Dermis microvascular lymphatic vessel endothelial cell (primary cell): ENCODE measurements at regions not wholly inside any gene's neighbourhood (a gene's known extent, or its start where the extent isn't known, plus 50 kb on each side); places are given as distances from the start of the nearest gene placed in this dataset.

Experiments used
- DNase-seq, 2 donors: peaks; one replicate each; pipeline versions ENCODE4 v3.0.0 to v3.0.0-alpha.2; 2010; ENCODE audit warnings: low read depth in 2 of 2

DNA sequence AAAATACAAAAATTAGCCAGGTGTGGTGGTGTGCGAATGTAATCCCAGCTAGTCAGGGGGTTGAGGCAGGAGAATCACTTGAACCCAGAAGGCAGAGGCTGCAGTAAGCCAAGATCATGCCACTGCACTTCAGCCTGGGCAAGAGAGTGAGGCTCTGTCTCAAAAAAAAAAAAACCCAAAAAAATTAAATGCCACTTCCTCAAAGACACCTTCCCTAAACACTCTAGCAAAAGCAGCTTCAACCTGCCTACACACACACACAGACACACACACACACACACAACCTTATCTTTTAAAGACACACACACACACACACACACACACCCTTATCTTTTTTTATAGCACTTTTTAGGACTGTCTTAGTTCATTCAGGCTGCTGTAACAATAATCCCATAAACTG, 201.7 kb upstream of the PSMD7 start:
- DNase-seq: no peak

DNA sequence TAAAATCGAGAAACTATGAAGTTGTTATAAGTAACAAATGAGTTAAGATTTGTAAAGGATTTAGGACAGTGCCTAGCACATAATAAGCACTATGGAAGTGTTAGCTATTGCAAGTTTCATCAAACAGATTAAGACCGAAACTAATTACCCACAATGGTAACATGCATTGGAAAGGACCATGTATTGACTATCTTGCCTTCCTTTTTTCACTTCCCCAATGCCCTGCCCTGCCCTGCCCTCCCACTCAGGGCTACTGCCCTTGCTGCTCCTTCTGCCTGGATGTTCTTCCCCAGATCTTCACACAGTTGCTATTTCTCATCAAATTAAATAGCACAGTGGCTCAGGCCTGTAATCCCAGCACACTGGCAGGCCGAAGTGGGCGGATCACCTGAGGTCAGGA, 202.1 kb upstream of the PSMD7 start:
- DNase-seq: no peak

GRCh38 chr16:74092336-74092735, 204.3 kb upstream of the PSMD7 start:
- DNase-seq: no peak

DNA sequence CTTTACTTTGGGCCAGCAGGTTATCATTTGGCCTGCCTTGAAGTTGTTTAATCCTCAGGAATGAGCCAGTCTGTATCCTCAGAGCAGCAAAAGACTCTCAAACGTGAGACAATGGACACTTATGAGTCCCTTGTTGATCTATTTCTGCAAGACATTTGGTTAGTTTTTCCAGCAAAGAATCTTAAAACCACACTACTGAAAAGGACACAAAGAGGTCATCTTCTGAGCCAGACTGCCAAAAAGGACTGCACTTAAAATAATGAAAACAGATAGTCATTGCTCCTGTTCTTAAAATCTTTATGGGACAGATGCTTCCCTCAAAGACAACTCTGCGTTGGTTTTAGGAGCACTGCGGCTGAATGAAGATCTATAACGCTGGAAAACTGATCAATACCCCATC, 205.7 kb upstream of the PSMD7 start:
- DNase-seq: no peak

DNA sequence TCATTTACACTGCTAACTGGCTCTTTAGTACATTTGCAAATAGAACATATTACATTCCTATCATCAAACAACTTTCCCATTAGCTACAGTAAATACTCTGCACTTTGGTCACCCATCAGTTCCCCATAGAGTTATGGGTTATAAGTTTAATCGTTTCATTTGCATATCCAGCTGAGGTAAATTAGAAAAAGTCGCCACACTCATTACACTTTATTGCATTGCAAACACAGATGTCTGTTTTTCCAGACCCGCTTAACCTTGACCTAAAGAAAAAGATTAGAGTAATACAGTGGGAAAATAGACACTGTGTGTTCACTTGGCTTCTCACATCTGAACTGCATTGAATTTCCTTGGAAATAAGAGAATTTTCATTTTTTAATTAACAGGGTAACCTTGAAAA, 213.1 kb upstream of the PSMD7 start:
- DNase-seq: no peak

DNA sequence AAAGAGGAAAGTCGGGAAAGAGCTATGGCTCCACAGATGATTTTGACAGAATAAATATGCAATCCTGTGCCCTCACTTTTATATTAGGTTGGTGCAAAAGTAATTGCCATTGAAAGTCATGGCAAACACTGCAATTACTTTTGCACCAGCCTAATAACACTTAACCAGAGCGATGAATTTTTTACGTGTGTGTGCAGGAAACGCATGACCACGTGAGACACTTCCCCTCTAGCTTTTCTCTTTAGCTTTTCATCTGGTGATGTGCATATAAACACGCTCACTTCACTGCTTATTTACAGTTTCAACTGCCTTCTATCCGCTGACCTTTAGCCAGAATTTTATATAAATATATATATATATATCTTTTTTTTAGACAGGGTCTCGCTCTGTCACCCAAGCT, 216.3 kb upstream of the PSMD7 start:
- DNase-seq: no peak

DNA sequence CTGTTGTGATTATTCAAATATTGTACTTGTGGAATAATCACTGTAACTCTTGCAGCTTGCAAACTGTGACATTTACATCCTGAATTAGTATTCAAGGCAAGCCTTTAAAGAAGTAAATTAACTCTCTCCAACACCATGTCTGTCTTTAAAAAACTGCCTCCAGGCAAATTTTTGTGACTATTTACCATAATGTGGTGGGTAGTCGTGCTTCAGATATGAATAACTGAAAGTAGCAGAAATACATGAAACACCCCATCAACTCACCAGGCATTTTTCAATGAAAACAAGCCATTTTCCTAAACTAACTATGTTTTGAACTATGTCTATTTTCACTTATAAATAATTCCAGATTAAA, 217.4 kb upstream of the PSMD7 start:
- DNase-seq: no peak

DNA sequence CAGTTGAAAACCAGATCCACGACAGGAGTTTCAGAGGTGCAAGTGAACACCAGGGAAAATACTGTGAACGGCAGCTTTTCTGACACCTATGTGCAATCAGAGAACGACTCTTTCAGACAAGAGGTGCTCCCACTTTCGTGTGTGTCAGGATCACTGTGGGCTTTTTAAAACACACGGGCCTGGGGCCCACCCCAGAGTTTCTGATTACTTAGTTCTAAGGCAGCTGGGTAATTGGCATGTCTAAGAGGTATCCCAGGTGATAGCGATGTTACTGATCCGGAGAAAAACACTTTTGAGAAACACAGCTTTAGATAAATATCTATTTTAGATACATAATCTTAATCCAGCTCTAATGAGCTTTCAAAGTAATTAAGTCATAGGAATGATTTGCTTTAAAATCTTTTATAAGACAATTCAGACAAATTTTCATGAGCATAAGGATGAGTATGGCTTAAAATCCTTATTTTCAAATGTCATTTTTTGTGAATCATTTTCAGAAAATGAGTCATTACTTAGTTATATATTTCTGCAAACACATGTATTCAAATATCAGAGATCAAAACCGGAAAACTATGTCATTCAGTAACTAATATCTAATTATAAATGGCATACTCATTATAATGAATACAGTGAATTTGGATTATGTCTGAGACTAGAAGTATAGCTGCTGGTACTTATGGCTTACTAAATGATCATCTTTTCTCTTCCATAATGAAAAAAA, 217.9 kb upstream of the PSMD7 start:
- DNase-seq: no peak

GRCh38 chr16:74076568-74076967, 220.0 kb upstream of the PSMD7 start:
- DNase-seq: no peak

DNA sequence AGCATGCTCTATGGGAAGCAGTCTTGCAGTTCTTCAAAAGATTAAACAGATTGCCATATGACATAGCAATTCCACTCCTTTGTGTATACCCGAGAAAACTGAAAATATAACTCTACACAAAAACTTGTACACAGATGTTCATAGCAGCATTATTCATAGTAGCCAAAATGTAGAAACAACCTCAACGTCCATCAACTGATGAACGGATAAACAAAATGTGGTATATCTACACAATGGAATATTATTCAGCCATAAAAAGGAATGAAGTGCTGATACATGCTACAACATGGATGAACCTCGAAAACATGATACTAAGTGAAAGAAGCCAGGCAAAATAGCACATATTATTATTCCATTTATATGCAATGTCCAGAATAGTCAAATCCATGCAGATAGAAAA, 221.2 kb upstream of the PSMD7 start:
- DNase-seq: no peak

DNA sequence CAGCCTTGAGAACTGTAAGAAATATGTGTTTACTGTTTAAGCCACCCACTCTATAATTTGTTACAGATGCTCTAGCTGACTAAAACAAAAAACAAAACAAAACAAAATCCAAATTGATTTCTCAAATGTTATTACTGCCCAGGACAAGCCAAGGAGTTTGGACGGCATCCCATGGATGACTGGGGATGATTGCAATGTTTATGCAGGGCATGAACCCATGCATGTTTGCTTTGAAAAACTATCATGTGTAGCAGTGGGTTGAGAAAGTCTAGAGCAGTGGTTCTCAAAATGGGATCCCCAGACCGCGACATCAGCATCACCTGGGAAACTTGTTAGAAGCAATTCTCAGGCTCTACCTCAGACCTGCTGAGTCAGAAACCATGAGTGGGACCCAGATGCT, 223.2 kb upstream of the PSMD7 start:
- no peak for DNase-seq

DNA sequence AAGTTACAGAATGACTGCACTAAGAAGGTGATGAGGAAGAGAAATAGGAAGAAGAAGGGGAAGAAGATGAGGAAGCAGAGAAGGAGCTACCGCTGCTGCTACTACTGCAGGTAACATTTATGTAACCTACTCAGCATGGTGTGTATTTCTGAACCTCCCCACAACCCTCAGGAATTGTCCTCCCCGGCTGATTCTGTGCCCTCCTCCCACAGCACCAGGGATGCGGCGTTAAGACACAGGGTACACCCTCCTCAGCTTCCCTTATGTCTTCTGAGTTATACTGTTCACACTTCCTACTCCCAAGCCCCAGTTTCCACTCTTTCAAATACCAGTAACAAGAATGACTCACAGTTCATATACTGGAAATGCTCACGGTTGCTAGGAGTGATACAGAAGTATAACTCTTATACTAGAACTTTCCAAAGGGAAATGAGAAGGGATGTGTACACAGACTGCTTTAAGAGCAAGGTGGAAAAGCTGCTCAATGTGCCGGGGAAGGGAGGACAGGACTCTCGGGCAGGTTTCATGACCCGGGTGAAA, 224.5 kb upstream of the PSMD7 start:
- no peak for DNase-seq

- DNase-seq: no peak
Observed at GRCh38 chr16:74070237-74070636, 226.4 kb upstream of the PSMD7 start.

DNA sequence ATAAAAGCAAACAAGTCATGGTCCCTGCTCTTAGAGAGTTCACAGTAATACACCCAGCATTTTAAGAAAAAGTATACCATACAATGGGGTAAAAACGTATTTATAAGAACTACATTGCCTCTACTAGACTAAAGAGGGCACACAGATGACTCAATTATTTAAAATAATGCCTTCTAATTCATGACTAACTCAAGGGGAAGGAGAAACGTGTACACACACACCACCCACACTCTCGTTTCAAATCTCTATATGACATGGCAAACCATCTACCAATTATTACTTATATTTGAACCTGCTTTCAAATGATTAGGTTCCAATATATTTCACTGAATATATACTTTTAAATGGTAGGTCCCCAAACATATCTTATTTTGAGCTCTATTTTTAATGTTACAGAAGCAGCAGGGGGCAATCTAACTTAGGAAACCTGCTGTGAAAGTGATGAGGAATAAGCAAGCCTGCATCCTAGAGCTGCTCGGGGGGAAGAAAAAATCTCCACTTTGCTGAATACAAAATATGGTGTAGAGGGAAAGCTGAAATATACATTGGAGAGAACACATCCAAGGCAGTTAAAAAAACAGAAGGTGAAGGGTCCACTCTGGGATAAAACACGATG, 232.4 kb upstream of the PSMD7 start:
- DNase-seq: peak in 1 of 2 donors; percentile 30

- DNase-seq: no peak
Observed at GRCh38 chr16:74053826-74054225, 242.8 kb upstream of the PSMD7 start.

DNA sequence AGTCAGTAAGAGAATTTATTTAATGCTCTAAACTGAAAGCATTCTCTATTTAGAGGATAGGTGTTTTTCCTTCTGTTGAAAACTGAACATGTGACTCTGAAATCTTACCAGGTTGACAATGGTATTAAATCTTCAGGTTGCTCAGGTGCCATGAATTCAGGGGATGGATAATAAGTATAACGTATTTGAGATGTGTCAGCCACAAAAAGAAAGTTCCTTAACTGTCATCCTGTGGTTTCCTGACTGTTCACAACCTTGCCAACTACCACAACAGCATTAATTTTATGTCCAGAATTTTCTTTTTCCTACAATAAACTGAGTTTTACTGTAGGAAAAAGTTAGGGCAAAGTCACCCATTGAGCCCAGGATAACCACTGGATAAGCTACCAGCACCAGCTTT, 243.3 kb upstream of the PSMD7 start:
- DNase-seq: no peak

DNA sequence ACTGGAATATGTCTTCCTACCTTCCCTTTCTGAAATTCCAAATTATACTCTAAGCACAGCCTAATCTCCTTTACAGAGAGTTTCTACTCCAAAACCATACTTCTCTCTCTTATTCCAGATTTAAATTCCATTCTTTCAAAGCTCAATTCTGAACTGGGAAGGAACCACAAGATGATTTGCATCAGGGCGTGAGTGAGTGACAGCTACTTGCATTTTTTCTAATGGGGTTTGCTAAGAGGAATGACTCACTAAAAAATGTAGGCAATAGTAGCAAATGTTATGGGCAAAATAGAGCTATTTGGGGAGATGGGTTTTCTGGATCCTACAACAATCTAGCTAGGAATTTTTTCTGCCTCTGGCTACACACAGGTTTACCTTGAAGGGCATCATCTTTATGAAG, 244.6 kb upstream of the PSMD7 start:
- no peak for DNase-seq

- DNase-seq: no peak
Observed at GRCh38 chr16:74049027-74049426, 247.6 kb upstream of the PSMD7 start.

GRCh38 chr16:74046524-74046923, 250.1 kb upstream of the PSMD7 start:
- no peak for DNase-seq

DNA sequence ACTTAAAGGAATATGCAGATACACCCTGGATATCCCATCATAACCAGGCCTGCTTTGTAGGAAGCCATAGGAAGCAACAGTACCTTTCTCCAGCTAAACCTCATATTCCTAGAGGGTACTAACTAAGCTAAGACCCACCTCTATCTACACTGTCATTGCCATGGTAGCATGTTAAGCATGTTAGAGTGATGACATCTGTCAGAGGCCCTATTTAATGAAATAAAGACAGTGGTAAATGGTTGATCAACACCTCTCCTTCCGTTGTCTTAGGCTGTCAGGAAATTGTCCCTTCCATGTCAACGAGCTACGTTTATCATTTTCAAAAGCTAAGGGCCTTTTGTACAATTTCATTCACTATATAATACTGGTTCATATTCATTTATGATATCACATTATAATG, 251.1 kb upstream of the PSMD7 start:
- no peak for DNase-seq

GRCh38 chr16:74035816-74036215, 260.8 kb upstream of the PSMD7 start:
- DNase-seq: no peak

DNA sequence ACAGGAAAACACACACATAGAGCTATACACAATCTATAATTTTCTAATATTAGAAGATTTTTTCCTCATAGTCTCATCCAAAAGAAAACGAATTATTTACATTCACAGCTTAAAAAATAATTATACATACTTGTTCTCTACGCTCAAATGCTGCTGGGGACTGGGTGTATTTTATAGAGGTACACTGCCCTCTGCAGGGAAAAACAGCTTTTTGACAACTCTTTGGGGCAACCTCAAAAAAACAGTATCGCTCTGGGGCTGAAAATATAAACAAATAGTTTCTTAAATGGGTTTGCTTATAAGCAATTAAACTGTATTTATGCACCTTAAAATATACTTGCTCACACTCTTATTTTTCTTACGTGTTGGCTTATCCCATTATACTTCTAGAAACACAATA, 261.8 kb upstream of the PSMD7 start:
- peak in 1 of 2 donors; percentile 3 for DNase-seq

- DNase-seq: no peak
Observed at GRCh38 chr16:74034200-74034599, 262.4 kb upstream of the PSMD7 start.
